ENCODE measurements at regions not wholly inside any gene's neighbourhood (a gene's known extent, or its start where the extent isn't known, plus 50 kb on each side); places are given as distances from the start of the nearest gene placed in this dataset.
"Not testable (repeated sequence)": the region's sequence is repeated elsewhere in the genome, so short reads cannot be mapped to it uniquely, and the experiment has no call there.

DNA sequence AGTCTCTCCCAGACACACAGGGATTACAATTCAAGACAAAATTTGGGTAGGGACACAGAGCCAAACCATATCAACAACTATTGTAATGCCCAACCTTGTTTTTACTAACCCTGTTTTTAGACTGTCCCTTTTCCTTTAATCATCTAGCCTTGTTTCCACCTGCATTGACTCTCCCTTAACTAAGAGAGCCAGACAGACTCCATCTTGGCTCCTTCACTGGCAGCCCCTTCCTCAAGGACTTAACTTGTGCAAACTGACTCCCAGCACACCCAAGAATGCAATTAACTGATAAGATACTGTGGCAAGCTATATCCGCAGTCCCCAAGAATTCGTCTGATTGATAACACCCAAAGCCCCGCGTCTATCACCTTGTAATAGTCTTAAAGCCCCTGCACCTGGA lies 151.8 kb upstream of the DGKB start:
- TF ChIP-seq CTCF, POLR2A (IDR thresholded peaks at IDR 0.05): not testable (repeated sequence)
